NCI-H345 treated with DMSO at 0.1 percent for 48 hours (cell line): ENCODE measurements at regions not wholly inside any gene's neighbourhood (a gene's known extent, or its start where the extent isn't known, plus 50 kb on each side); places are given as distances from the start of the nearest gene placed in this dataset.

Experiments
- DNase-seq: peaks from one replicate; lab custom pipeline; 2025; ENCODE audit not compliant: unreplicated experiment; lab: John Stamatoyannopoulos, UW

DNA sequence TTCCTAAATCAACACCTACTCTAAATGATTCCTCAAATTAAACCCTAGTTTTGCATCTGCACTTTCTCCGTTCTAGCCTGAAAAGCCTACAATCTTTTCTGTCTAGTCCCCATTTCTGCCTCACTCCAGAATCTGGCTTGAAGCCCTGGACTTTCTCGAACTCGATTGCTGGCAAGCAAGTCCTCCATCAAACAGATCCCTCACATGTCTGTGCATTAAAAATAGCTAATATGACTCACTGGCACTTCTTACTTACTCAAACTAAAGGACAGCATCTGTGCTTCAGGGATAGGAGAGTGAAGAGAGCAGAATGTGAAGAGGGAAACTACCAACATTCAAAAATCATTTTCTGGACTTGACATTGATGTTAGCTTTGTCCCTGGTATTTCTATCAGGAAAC, 51.8 kb upstream of the CXADR start:
- no peak for DNase-seq

DNA sequence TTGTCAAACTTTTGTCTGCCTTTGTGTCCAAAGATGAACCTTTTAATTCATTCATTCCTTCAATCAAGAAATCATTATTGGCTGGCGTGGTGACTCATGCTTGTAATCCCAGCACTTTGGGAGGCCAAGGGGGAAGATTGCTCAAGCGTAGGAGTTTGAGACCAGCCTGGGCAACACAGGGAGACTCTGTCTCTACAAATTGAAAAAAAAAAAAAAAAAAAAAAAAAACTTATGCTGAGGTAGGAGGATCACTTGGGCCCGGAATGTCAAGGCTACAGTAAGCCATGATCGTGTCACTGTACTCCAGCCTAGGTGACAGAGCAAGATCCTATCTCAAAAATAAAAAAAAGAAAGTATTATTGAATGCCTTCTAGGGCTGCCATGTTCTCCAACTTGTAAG, 51.3 kb upstream of the CXADR start:
- no peak for DNase-seq

DNA sequence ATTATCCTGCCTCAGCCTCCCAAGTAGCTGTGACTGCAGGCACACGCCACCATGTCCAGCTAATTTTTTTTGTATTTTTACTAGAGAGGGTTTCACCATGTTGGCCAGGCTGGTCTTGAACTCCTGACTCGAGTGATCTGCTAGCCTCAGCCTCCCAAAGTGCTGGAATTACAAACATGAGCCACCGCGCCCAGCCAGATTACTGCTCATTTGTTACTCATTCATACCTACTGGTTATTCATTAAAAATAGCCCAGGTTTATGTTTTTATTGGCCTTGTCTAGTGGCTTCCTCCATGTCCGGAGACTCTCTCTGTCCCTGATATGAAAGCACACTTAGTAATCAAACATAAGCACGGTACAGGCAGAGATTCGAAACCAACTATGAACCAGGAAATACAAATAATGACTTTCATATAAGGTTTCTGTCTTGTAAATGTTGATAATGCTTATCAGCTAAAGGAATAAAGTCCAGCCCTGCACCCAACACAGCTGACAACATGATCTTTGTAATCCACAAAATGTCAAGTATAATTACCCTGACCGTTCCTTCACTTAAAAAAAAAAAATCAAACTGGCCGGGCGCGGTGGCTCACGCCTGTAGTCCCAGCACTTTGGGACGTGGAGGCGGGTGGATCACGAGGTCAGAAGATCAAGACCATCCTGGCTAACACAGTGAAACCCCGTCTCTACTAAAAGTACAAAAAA, 50.4 kb upstream of the CXADR start:
- no peak for DNase-seq
